ENCODE measurements at regions not wholly inside any gene's neighbourhood (a gene's known extent, or its start where the extent isn't known, plus 50 kb on each side); places are given as distances from the start of the nearest gene placed in this dataset.

- H3K27ac ChIP-seq, result no peak overlapping the region
- 78 to 81% methylated on average over 2 of the region's 2 CpGs for WGBS, 2 donors
- no peak for TF ChIP-seq POLR2A (IDR thresholded peaks at IDR 0.05)
- TF ChIP-seq CTCF (IDR thresholded peaks at IDR 0.05), result no peak
- TF ChIP-seq EP300 (IDR thresholded peaks at IDR 0.05), result no peak
- peaks cover 0 to 10% (median 0%) of the 10 kb centered on the region in 4 donors for H3K4me1 ChIP-seq
- no peak for DNase-seq (ENCODE audit: low spot score in 2 of 2)
- H3K4me3 ChIP-seq, result no peak overlapping the region
- H3K27me3 ChIP-seq, result no peaks in the 10 kb centered on the region
- no peaks in the 10 kb centered on the region for H3K9me3 ChIP-seq
- no peaks in the 10 kb centered on the region for H3K36me3 ChIP-seq
These were observed 118.0 kb upstream of the SNTG2 start for GRCh38 chr2:832635-833034.

GRCh38 chr2:831622-832021 is 119.0 kb upstream of the SNTG2 start:
- Histone ChIP-seq H3K36me3 (no peaks in the 10 kb centered on the region), H3K27me3 (no peaks in the 10 kb centered on the region), H3K9me3 (no peaks in the 10 kb centered on the region), H3K27ac (no peak overlapping the region), H3K4me3 (no peak overlapping the region), H3K4me1 (peaks cover 0 to 10% (median 0%) of the 10 kb centered on the region in 4 donors)
- DNase-seq (ENCODE audit: low spot score in 2 of 2), result no peak
- WGBS, 2 donors, result 22 to 27% methylated on average over 5 of the region's 5 CpGs
- TF ChIP-seq EP300 (IDR thresholded peaks at IDR 0.05) (no peak), POLR2A (IDR thresholded peaks at IDR 0.05) (no peak), CTCF (IDR thresholded peaks at IDR 0.05) (no peak)

- no peaks in the 10 kb centered on the region for H3K36me3 ChIP-seq
- no peak overlapping the region for H3K27ac ChIP-seq
- H3K4me3 ChIP-seq, result no peak overlapping the region
- no peak for DNase-seq (ENCODE audit: low spot score in 2 of 2)
- TF ChIP-seq CTCF (IDR thresholded peaks at IDR 0.05) (no peak), EP300 (IDR thresholded peaks at IDR 0.05) (no peak), POLR2A (IDR thresholded peaks at IDR 0.05) (no peak)
- H3K9me3 ChIP-seq, result no peaks in the 10 kb centered on the region
- peaks cover 0 to 10% (median 0%) of the 10 kb centered on the region in 4 donors for H3K4me1 ChIP-seq
- WGBS, 2 donors, result 85% methylated on average over 8 of the region's 8 CpGs
- no peaks in the 10 kb centered on the region for H3K27me3 ChIP-seq
These were observed 119.5 kb upstream of the SNTG2 start for GRCh38 chr2:831225-831536.

- WGBS, 2 donors, result 47 to 48% methylated on average over 10 of the region's 10 CpGs
- H3K4me1 ChIP-seq, result peaks cover 0 to 10% (median 0%) of the 10 kb centered on the region in 4 donors
- no peak overlapping the region for H3K27ac ChIP-seq
- DNase-seq (ENCODE audit: low spot score in 2 of 2), result no peak
- H3K9me3 ChIP-seq, result no peaks in the 10 kb centered on the region
- no peaks in the 10 kb centered on the region for H3K36me3 ChIP-seq
- TF ChIP-seq POLR2A (IDR thresholded peaks at IDR 0.05), result no peak
- TF ChIP-seq EP300 (IDR thresholded peaks at IDR 0.05), result no peak
- TF ChIP-seq CTCF (IDR thresholded peaks at IDR 0.05), result no peak
- no peak overlapping the region for H3K4me3 ChIP-seq
- no peaks in the 10 kb centered on the region for H3K27me3 ChIP-seq
These were observed 120.0 kb upstream of the SNTG2 start for GRCh38 chr2:830419-831224.

- WGBS, 2 donors, result 62 to 67% methylated on average over 6 of the region's 6 CpGs
- no peaks in the 10 kb centered on the region for H3K36me3 ChIP-seq
- H3K27ac ChIP-seq, result no peak overlapping the region
- TF ChIP-seq POLR2A (IDR thresholded peaks at IDR 0.05), result no peak
- no peak for TF ChIP-seq CTCF (IDR thresholded peaks at IDR 0.05)
- no peak for TF ChIP-seq EP300 (IDR thresholded peaks at IDR 0.05)
- H3K4me1 ChIP-seq, result peaks cover 0 to 10% (median 0%) of the 10 kb centered on the region in 4 donors
- no peaks in the 10 kb centered on the region for H3K27me3 ChIP-seq
- no peak overlapping the region for H3K4me3 ChIP-seq
- DNase-seq (ENCODE audit: low spot score in 2 of 2), result no peak
- H3K9me3 ChIP-seq, result no peaks in the 10 kb centered on the region
These were observed 121.6 kb upstream of the SNTG2 start for GRCh38 chr2:829047-829446.
